Activated naive CD8-positive, alpha-beta T cell treated with anti-CD3 and anti-CD28 coated beads, Interleukin-2, amount 50 U/mL, for 24 hours (primary cell): ENCODE measurements at regions not wholly inside any gene's neighbourhood (a gene's known extent, or its start where the extent isn't known, plus 50 kb on each side); places are given as distances from the start of the nearest gene placed in this dataset.

Source experiments
- ATAC-seq: fragments of 150-1000 bp; cut with Tn5 transposase; one replicate; pipeline ENCODE4 v1.10.0; 2021
- DNase-seq: peaks from one replicate; pipeline ENCODE4 v3.0.0; 2021
- H3K27ac Mint-ChIP-seq: one replicate; pipeline ENCODE4 v1.8.0; 2021; ENCODE audit warnings: mild to moderate bottlenecking, mixed read lengths
- H3K27me3 Mint-ChIP-seq: one replicate; pipeline ENCODE4 v1.8.0; 2021; ENCODE audit warnings: mixed read lengths
- H3K36me3 Mint-ChIP-seq: one replicate; pipeline ENCODE4 v1.8.0; 2021; ENCODE audit warnings: low read depth, mixed read lengths
- H3K4me1 Mint-ChIP-seq: one replicate; pipeline ENCODE4 v1.8.0; 2021; ENCODE audit warnings: mixed read lengths
- H3K4me3 Mint-ChIP-seq: one replicate; pipeline ENCODE4 v1.8.0; 2021; ENCODE audit warnings: mild to moderate bottlenecking, moderate library complexity, mixed read lengths
- H3K9me3 Mint-ChIP-seq: one replicate; pipeline ENCODE4 v1.8.0; 2021; ENCODE audit warnings: mixed read lengths

GRCh38 chr6:88339761-88340160 is 173.6 kb upstream of the CNR1 start:
- no peak overlapping the region for H3K4me3 Mint-ChIP-seq
- ATAC-seq, result no peak
- H3K9me3 Mint-ChIP-seq, result peaks cover 4% of the 10 kb centered on the region
- no peak for DNase-seq
- no peaks in the 10 kb centered on the region for H3K27me3 Mint-ChIP-seq
- H3K27ac Mint-ChIP-seq, result no peak overlapping the region
- H3K36me3 Mint-ChIP-seq, result no peaks in the 10 kb centered on the region
- no peaks in the 10 kb centered on the region for H3K4me1 Mint-ChIP-seq

GRCh38 chr6:88321306-88321705 is 155.2 kb upstream of the CNR1 start:
- ATAC-seq, result no peak
- Mint-ChIP-seq H3K27me3 (peaks cover 13% of the 10 kb centered on the region), H3K4me3 (no peak overlapping the region), H3K27ac (no peak overlapping the region), H3K9me3 (no peaks in the 10 kb centered on the region), H3K36me3 (no peaks in the 10 kb centered on the region), H3K4me1 (no peaks in the 10 kb centered on the region)
- DNase-seq, result no peak

- Mint-ChIP-seq H3K9me3 (no peaks in the 10 kb centered on the region), H3K27me3 (no peaks in the 10 kb centered on the region), H3K4me1 (no peaks in the 10 kb centered on the region), H3K4me3 (no peak overlapping the region), H3K36me3 (no peaks in the 10 kb centered on the region), H3K27ac (no peak overlapping the region)
- DNase-seq, result no peak
- no peak for ATAC-seq
Measured at GRCh38 chr6:88311561-88311960, 145.4 kb upstream of the CNR1 start.

GRCh38 chr6:88304520-88304919 is 138.4 kb upstream of the CNR1 start:
- no peak for DNase-seq
- Mint-ChIP-seq H3K4me1 (no peaks in the 10 kb centered on the region), H3K36me3 (no peaks in the 10 kb centered on the region), H3K27ac (no peak overlapping the region), H3K9me3 (no peaks in the 10 kb centered on the region), H3K4me3 (no peak overlapping the region), H3K27me3 (no peaks in the 10 kb centered on the region)
- ATAC-seq, result no peak

- H3K36me3 Mint-ChIP-seq, result no peaks in the 10 kb centered on the region
- H3K27me3 Mint-ChIP-seq, result no peaks in the 10 kb centered on the region
- no peak overlapping the region for H3K4me3 Mint-ChIP-seq
- H3K9me3 Mint-ChIP-seq, result no peaks in the 10 kb centered on the region
- ATAC-seq, result no peak
- no peak for DNase-seq
- no peaks in the 10 kb centered on the region for H3K4me1 Mint-ChIP-seq
- H3K27ac Mint-ChIP-seq, result no peak overlapping the region
Measured at GRCh38 chr6:88302769-88303225, 136.7 kb upstream of the CNR1 start.

DNA sequence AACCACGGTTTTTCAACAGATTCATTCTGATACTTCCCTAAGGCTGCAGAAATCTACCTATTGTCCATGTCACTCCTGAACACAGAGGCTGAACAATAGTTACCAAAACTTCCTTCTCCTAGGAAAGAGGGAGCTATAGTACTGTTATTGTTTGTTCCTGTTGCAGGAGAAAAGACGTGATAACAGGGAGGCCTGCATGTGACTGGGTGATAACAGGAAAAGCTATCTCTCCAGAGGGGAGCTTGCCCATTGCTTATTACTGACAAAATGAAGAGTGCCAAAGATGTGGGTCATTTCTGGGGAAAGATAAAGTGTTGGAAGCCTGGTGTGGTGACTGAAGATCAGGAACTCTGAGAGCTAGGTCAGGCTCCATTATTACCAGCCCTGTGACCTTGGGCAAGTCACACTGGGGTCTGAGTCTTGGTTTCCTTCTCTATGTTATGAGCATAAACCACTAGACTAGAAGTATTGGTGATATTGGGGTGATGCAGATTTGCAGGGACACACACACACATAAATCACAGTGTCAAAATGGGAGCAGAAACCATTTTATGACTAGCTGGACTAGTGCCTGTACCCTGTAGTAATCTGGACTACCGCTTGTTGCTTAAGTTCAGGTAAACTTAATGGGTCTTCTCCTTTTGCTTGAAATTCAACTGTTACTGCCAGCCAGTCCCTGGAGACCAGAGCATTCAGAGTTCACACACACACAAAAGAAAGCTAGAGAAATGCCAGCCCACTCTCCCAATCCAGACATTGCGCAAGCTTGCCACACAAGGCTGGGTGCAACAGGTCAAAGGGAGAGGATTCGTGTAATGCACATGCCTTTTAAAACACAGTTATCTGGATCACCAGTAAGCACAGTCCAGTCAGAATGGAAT is 136.0 kb upstream of the CNR1 start:
- no peaks in the 10 kb centered on the region for H3K27me3 Mint-ChIP-seq
- no peak overlapping the region for H3K4me3 Mint-ChIP-seq
- DNase-seq (no peak), ATAC-seq (no peak)
- H3K27ac Mint-ChIP-seq, result no peak overlapping the region
- no peaks in the 10 kb centered on the region for H3K36me3 Mint-ChIP-seq
- no peaks in the 10 kb centered on the region for H3K9me3 Mint-ChIP-seq
- no peaks in the 10 kb centered on the region for H3K4me1 Mint-ChIP-seq

- Mint-ChIP-seq H3K4me3 (no peak overlapping the region), H3K4me1 (no peaks in the 10 kb centered on the region), H3K36me3 (no peaks in the 10 kb centered on the region), H3K27ac (no peak overlapping the region), H3K9me3 (no peaks in the 10 kb centered on the region), H3K27me3 (no peaks in the 10 kb centered on the region)
- ATAC-seq, result no peak
- no peak for DNase-seq
Measured at GRCh38 chr6:88301256-88301655, 135.1 kb upstream of the CNR1 start.

- Mint-ChIP-seq H3K27me3 (peaks cover 2% of the 10 kb centered on the region), H3K4me3 (no peak overlapping the region), H3K4me1 (no peaks in the 10 kb centered on the region), H3K9me3 (no peaks in the 10 kb centered on the region), H3K27ac (no peak overlapping the region), H3K36me3 (no peaks in the 10 kb centered on the region)
- ATAC-seq, result no peak
- no peak for DNase-seq
Measured at GRCh38 chr6:88298066-88298845, 132.1 kb upstream of the CNR1 start.

DNA sequence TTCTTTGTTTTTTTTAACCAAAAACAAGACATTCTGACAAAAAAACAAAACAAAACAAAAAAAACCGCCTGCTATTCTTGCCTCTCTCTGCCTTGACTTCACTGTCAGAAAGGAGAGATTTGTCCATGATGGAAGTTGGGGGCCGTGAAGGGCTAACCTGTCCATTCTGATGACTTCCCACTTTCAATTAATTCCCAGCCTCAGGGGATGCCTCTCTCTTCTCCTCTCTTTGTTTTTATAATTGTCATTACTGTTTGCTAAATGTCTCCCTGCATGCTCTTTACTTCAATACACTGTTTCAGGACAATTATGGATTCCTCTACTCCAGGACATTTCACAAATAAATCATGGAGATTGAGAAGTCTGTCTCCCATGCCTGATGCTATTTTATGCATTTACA is 130.5 kb upstream of the CNR1 start:
- H3K4me1 Mint-ChIP-seq, result no peaks in the 10 kb centered on the region

DNA sequence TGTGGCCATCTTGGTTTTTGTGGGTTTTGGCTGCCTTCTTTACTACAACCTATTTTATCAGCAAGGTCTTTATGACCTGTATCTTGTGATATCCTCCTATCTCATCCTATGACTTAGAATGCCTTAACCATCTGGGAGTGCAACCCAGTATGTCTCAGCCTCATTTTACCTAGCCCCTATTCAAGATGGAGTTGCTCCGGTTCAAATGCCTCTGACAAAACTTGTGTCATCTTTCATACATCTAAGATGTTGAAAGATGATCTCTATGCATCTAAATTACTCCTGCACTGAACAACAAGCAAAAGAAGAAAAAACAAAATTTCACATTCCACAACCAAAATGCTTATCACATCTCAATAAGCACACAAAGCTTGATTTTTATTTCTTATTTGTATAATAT is 129.5 kb upstream of the CNR1 start:
- H3K27ac Mint-ChIP-seq, result no peak overlapping the region
- no peak for ATAC-seq
- no peaks in the 10 kb centered on the region for H3K36me3 Mint-ChIP-seq
- no peak for DNase-seq
- no peak overlapping the region for H3K4me3 Mint-ChIP-seq
- no peaks in the 10 kb centered on the region for H3K4me1 Mint-ChIP-seq
- H3K27me3 Mint-ChIP-seq, result peaks cover 4% of the 10 kb centered on the region
- peaks cover 5% of the 10 kb centered on the region for H3K9me3 Mint-ChIP-seq

More for the DNA sequence above, 130.5 kb upstream of the CNR1 start:
- H3K27ac Mint-ChIP-seq, result no peak overlapping the region
- no peak for ATAC-seq
- H3K36me3 Mint-ChIP-seq, result no peaks in the 10 kb centered on the region
- peaks cover 2% of the 10 kb centered on the region for H3K27me3 Mint-ChIP-seq
- no peaks in the 10 kb centered on the region for H3K9me3 Mint-ChIP-seq
- H3K4me3 Mint-ChIP-seq, result no peak overlapping the region
- no peak for DNase-seq

GRCh38 chr6:88294702-88295101 is 128.6 kb upstream of the CNR1 start:
- DNase-seq (no peak), ATAC-seq (no peak)
- peaks cover 5% of the 10 kb centered on the region for H3K9me3 Mint-ChIP-seq
- peaks cover 7% of the 10 kb centered on the region for H3K27me3 Mint-ChIP-seq
- H3K4me1 Mint-ChIP-seq, result no peaks in the 10 kb centered on the region
- no peak overlapping the region for H3K27ac Mint-ChIP-seq
- no peaks in the 10 kb centered on the region for H3K36me3 Mint-ChIP-seq
- no peak overlapping the region for H3K4me3 Mint-ChIP-seq

- ATAC-seq (no peak), DNase-seq (no peak)
- Mint-ChIP-seq H3K4me1 (no peaks in the 10 kb centered on the region), H3K36me3 (no peaks in the 10 kb centered on the region), H3K4me3 (no peak overlapping the region), H3K9me3 (peaks cover 14% of the 10 kb centered on the region), H3K27ac (no peak overlapping the region), H3K27me3 (peaks cover 11% of the 10 kb centered on the region)
Measured at GRCh38 chr6:88290411-88290810, 124.3 kb upstream of the CNR1 start.

- Mint-ChIP-seq H3K27me3 (peaks cover 13% of the 10 kb centered on the region), H3K27ac (no peak overlapping the region), H3K4me1 (no peaks in the 10 kb centered on the region), H3K36me3 (no peaks in the 10 kb centered on the region), H3K9me3 (peaks cover 21% of the 10 kb centered on the region), H3K4me3 (no peak overlapping the region)
- ATAC-seq, result no peak
- DNase-seq, result no peak
Measured at GRCh38 chr6:88287696-88288095, 121.5 kb upstream of the CNR1 start.

GRCh38 chr6:88276331-88276730 is 110.2 kb upstream of the CNR1 start:
- Mint-ChIP-seq H3K9me3 (no peaks in the 10 kb centered on the region), H3K36me3 (no peaks in the 10 kb centered on the region), H3K27ac (no peak overlapping the region), H3K27me3 (no peaks in the 10 kb centered on the region), H3K4me3 (no peak overlapping the region), H3K4me1 (no peaks in the 10 kb centered on the region)
- ATAC-seq (no peak), DNase-seq (no peak)

DNA sequence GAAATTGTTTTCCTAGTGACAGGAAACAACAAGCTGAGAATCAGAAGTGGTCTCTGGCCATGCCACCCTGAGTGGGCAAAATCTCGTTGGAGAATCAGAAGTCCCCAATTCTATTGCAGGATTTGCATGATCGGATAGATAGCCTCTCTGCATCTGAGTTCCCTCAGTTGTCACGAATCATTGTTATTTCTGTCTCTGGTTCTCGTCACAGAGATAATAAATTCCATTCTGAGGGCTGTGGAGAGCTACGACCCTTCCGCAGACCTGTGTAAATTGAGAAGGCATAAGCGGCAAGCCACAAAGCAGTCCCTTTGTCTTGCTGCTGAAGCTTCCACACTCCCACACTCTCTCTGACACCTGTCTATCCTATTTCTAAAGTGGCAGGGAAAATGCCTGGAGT is 102.4 kb upstream of the CNR1 start:
- Mint-ChIP-seq H3K9me3 (no peaks in the 10 kb centered on the region), H3K4me3 (no peak overlapping the region), H3K36me3 (no peaks in the 10 kb centered on the region), H3K27me3 (peaks cover 7% of the 10 kb centered on the region), H3K4me1 (no peaks in the 10 kb centered on the region), H3K27ac (no peak overlapping the region)
- ATAC-seq, result no peak
- no peak for DNase-seq
